K562 (cell line): ENCODE measurements at regions not wholly inside any gene's neighbourhood (a gene's known extent, or its start where the extent isn't known, plus 50 kb on each side); places are given as distances from the start of the nearest gene placed in this dataset.

Experiments
- BMI1 ChIP-seq: fragments of 150-350 bp; IDR thresholded peaks from 2 replicates; pipeline ENCODE4 v1.6.1; 2014; ENCODE audit warnings: low read length
- BRF2 ChIP-seq: IDR thresholded peaks from 3 replicates; pipeline ENCODE4 v1.6.1; 2011; ENCODE audit warnings: borderline replicate concordance, mild to moderate bottlenecking; ENCODE audit not compliant: insufficient read length, insufficient read depth
- PCBP1 ChIP-seq: fragments of 200-400 bp; formaldehyde crosslinking; IDR thresholded peaks from 2 replicates; pipeline ENCODE4 v1.6.1; 2018; ENCODE audit warnings: mild to moderate bottlenecking, low read depth, low read length; ENCODE audit not compliant: poor library complexity, severe bottlenecking
- SNIP1 ChIP-seq: fragments of 450-650 bp; IDR thresholded peaks from 2 replicates; pipeline ENCODE4 v1.7.1; 2017; ENCODE audit warnings: low read depth, mild to moderate bottlenecking
- ZBTB49 ChIP-seq: sonication (generic); formaldehyde crosslinking; IDR thresholded peaks from 2 replicates; pipeline ENCODE4 v1.8.0; 2022; ENCODE audit warnings: missing genetic modification reagents, mild to moderate bottlenecking, borderline replicate concordance
- ZBTB5 ChIP-seq: fragments of 450-650 bp; IDR thresholded peaks from 2 replicates; pipeline ENCODE4 v1.6.1; 2017; ENCODE audit warnings: antibody characterized with exemption
- ZNF217 ChIP-seq: sonication (generic); formaldehyde crosslinking; IDR thresholded peaks from 2 replicates; pipeline ENCODE4 v1.8.0; 2022; ENCODE audit warnings: mild to moderate bottlenecking, missing genetic modification reagents
- ZNF644 ChIP-seq: fragments of 200-800 bp; sonication (Bioruptor generic); IDR thresholded peaks from 2 replicates; pipeline ENCODE4 v1.6.1; 2016; ENCODE audit warnings: low read depth, missing genetic modification characterization, missing compliant biosample characterization

GRCh38 chr10:108582888-108583287 is 1340.4 kb downstream of the XPNPEP1 start (continued):
- TF ChIP-seq BRF2, result no peak
- TF ChIP-seq ZBTB49 (CRISPR knock-in tag), result no peak
- no peak for TF ChIP-seq ZNF644 (tag)
- TF ChIP-seq ZNF217 (CRISPR knock-in tag), result no peak
- TF ChIP-seq BMI1, result no peak
- no peak for TF ChIP-seq ZBTB5
- no peak for TF ChIP-seq SNIP1
- TF ChIP-seq PCBP1, result no peak
